CD4-positive, alpha-beta T cell treated with Interleukin-15 for 4 hours (primary cell): ENCODE measurements at regions not wholly inside any gene's neighbourhood (a gene's known extent, or its start where the extent isn't known, plus 50 kb on each side); places are given as distances from the start of the nearest gene placed in this dataset.
"Not testable (repeated sequence)": the region's sequence is repeated elsewhere in the genome, so short reads cannot be mapped to it uniquely, and the experiment has no call there.

ENCODE experiments used
- DNase-seq: peaks from one replicate; pipeline ENCODE4 v3.0.0-alpha.2; 2020; ENCODE audit warnings: low spot score

- no peak for DNase-seq
Measured at GRCh38 chr9:110125207-110125751, 82.7 kb downstream of the C9orf152 start.

- DNase-seq, result no peak
Measured at GRCh38 chr9:110125763-110126351, 82.1 kb downstream of the C9orf152 start.

- no peak for DNase-seq
Measured at GRCh38 chr9:110126499-110126941, 81.4 kb downstream of the C9orf152 start.

GRCh38 chr9:110126986-110127864, 80.7 kb downstream of the C9orf152 start:
- no peak for DNase-seq

- DNase-seq, result no peak
Measured at GRCh38 chr9:110128664-110129329, 79.2 kb downstream of the C9orf152 start.

GRCh38 chr9:110129425-110129824, 78.5 kb downstream of the C9orf152 start:
- DNase-seq, result no peak

- no peak for DNase-seq
Measured at GRCh38 chr9:110130211-110130610, 77.7 kb downstream of the C9orf152 start.

- DNase-seq, result no peak
Measured at GRCh38 chr9:110130791-110131416, 77.1 kb downstream of the C9orf152 start.

- DNase-seq, result no peak
Measured at GRCh38 chr9:110131499-110131898, 76.5 kb downstream of the C9orf152 start.

GRCh38 chr9:110132531-110132930, 75.4 kb downstream of the C9orf152 start:
- DNase-seq, result not testable (repeated sequence)

- no peak for DNase-seq
Measured at GRCh38 chr9:110133059-110133458, 74.9 kb downstream of the C9orf152 start.

GRCh38 chr9:110133608-110134210, 74.2 kb downstream of the C9orf152 start:
- DNase-seq, result no peak

- DNase-seq, result no peak
Measured at GRCh38 chr9:110135846-110136245, 72.1 kb downstream of the C9orf152 start.

GRCh38 chr9:110136802-110137201, 71.2 kb downstream of the C9orf152 start:
- no peak for DNase-seq

- no peak for DNase-seq
Measured at GRCh38 chr9:110140276-110140675, 67.7 kb downstream of the C9orf152 start.

GRCh38 chr9:110141227-110141793, 66.6 kb downstream of the C9orf152 start:
- no peak for DNase-seq

- no peak for DNase-seq
Measured at GRCh38 chr9:110142253-110142652, 65.7 kb downstream of the C9orf152 start.

- no peak for DNase-seq
Measured at GRCh38 chr9:110142868-110143481, 65.0 kb downstream of the C9orf152 start.

GRCh38 chr9:110143485-110143884, 64.5 kb downstream of the C9orf152 start:
- no peak for DNase-seq

GRCh38 chr9:110143950-110144545, 63.9 kb downstream of the C9orf152 start:
- DNase-seq, result peak; percentile 17
